Nephron (organoid): ENCODE measurements at regions not wholly inside any gene's neighbourhood (a gene's known extent, or its start where the extent isn't known, plus 50 kb on each side); places are given as distances from the start of the nearest gene placed in this dataset.

Source experiments
- H3K27ac Mint-ChIP-seq, 3 experiments: 2 replicates each; pipeline ENCODE4 v1.8.0; 2020; ENCODE audit warnings: mixed read lengths in 3 of 3, mild to moderate bottlenecking in 2 of 3, moderate library complexity in 1 of 3
- H3K27me3 Mint-ChIP-seq: 2 replicates; pipeline ENCODE4 v1.8.0; 2021; ENCODE audit warnings: low read depth, mild to moderate bottlenecking, moderate library complexity, mixed read lengths
- H3K36me3 Mint-ChIP-seq: 2 replicates; pipeline ENCODE4 v1.8.0; 2020; ENCODE audit warnings: low read depth, mixed read lengths
- H3K4me1 Mint-ChIP-seq: 2 replicates; pipeline ENCODE4 v1.8.0; 2020; ENCODE audit warnings: mixed read lengths
- H3K4me3 Mint-ChIP-seq, 3 experiments: 2 replicates each; pipeline ENCODE4 v1.8.0; 2020; ENCODE audit warnings: mild to moderate bottlenecking in 3 of 3, mixed read lengths in 3 of 3, moderate library complexity in 2 of 3
- H3K9me3 Mint-ChIP-seq: 2 replicates; pipeline ENCODE4 v1.8.0; 2020; ENCODE audit warnings: mixed read lengths
- CTCF ChIP-seq, 3 experiments: fragments of 200-600 bp; sonication (generic); IDR thresholded peaks; one replicate each; pipeline ENCODE4 v1.5.0; 2021; ENCODE audit warnings: antibody characterized with exemption in 3 of 3; ENCODE audit not compliant: unreplicated experiment in 3 of 3

GRCh38 chr1:233435622-233436021, 108.1 kb downstream of the MAP3K21 start:
- peak overlapping the region in 2 of 3 experiments; percentile 30 for H3K27ac Mint-ChIP-seq
- no peak for TF ChIP-seq CTCF (IDR thresholded peaks at IDR 0.05; ENCODE audit: unreplicated experiment in 3 of 3)
- H3K9me3 Mint-ChIP-seq, result peaks cover 5% of the 10 kb centered on the region
- peaks cover 24% of the 10 kb centered on the region for H3K4me1 Mint-ChIP-seq
- no peak overlapping the region for H3K4me3 Mint-ChIP-seq
- no peaks in the 10 kb centered on the region for H3K36me3 Mint-ChIP-seq
- no peaks in the 10 kb centered on the region for H3K27me3 Mint-ChIP-seq

GRCh38 chr1:233439721-233440120, 112.2 kb downstream of the MAP3K21 start:
- no peaks in the 10 kb centered on the region for H3K36me3 Mint-ChIP-seq
- TF ChIP-seq CTCF (IDR thresholded peaks at IDR 0.05; ENCODE audit: unreplicated experiment in 3 of 3), result no peak
- peaks cover 8% of the 10 kb centered on the region for H3K9me3 Mint-ChIP-seq
- peaks cover 4% of the 10 kb centered on the region for H3K27me3 Mint-ChIP-seq
- H3K27ac Mint-ChIP-seq, result no peak overlapping the region
- no peak overlapping the region for H3K4me3 Mint-ChIP-seq
- H3K4me1 Mint-ChIP-seq, result peaks cover 25% of the 10 kb centered on the region

- Mint-ChIP-seq H3K9me3 (peaks cover 12% of the 10 kb centered on the region), H3K4me3 (no peak overlapping the region), H3K27ac (no peak overlapping the region), H3K36me3 (no peaks in the 10 kb centered on the region), H3K4me1 (peaks cover 14% of the 10 kb centered on the region), H3K27me3 (peaks cover 4% of the 10 kb centered on the region)
- TF ChIP-seq CTCF (IDR thresholded peaks at IDR 0.05; ENCODE audit: unreplicated experiment in 3 of 3), result peak; percentile 64 to 77 (median 70)
These were observed 113.5 kb downstream of the MAP3K21 start for GRCh38 chr1:233440951-233441401.

- H3K4me1 Mint-ChIP-seq, result peaks cover 13% of the 10 kb centered on the region
- H3K27ac Mint-ChIP-seq, result peak overlapping the region in 1 of 3 experiments; percentile 30
- H3K4me3 Mint-ChIP-seq, result no peak overlapping the region
- H3K36me3 Mint-ChIP-seq, result no peaks in the 10 kb centered on the region
- TF ChIP-seq CTCF (IDR thresholded peaks at IDR 0.05; ENCODE audit: unreplicated experiment in 3 of 3), result no peak
- H3K9me3 Mint-ChIP-seq, result peaks cover 21% of the 10 kb centered on the region
- H3K27me3 Mint-ChIP-seq, result peaks cover 6% of the 10 kb centered on the region
These were observed 114.7 kb downstream of the MAP3K21 start for GRCh38 chr1:233442026-233442780.

DNA sequence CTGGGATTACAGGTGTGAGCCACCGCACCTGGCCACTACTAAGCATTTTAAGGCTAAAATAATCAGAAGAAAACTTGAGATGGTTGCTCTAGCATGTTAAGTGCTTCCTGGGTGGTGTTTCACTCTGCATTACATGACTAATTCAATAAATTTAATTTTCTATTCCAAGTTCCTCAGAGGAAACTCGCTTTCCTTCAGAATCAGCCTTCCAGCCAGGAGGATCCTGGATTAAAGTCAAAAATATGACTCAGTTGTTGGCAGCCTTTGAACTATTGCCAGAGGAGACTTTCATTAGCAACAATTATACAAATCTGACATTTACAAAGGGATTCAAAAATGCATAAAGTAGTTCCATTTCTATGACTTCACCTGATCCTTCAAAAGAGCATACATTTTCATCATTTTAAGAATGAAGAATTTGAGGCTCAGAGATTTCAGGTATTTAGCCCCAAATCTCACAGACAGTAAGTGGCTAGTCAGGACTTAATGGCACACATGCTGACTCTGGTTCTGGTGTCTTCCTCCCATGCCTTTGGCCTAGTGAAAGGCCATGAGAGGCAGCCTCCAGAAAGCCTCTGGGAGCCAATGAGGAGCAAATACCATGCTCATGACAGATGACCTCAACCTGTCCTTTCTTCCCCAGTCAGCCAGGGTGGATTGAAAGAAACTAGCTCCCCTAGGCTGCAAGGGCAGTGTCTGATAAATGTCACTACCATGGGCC, 115.7 kb downstream of the MAP3K21 start:
- H3K4me1 Mint-ChIP-seq, result peaks cover 18% of the 10 kb centered on the region
- no peak for TF ChIP-seq CTCF (IDR thresholded peaks at IDR 0.05; ENCODE audit: unreplicated experiment in 3 of 3)

More for the DNA sequence above, 115.7 kb downstream of the MAP3K21 start:
- no peaks in the 10 kb centered on the region for H3K36me3 Mint-ChIP-seq
- no peak overlapping the region for H3K4me3 Mint-ChIP-seq
- peaks cover 6% of the 10 kb centered on the region for H3K27me3 Mint-ChIP-seq
- H3K9me3 Mint-ChIP-seq, result peaks cover 24% of the 10 kb centered on the region
- H3K27ac Mint-ChIP-seq, result no peak overlapping the region
